Upper lobe of right lung (tissue), 1 donor: ENCODE measurements at regions not wholly inside any gene's neighbourhood (a gene's known extent, or its start where the extent isn't known, plus 50 kb on each side); places are given as distances from the start of the nearest gene placed in this dataset.

Experiments
- ATAC-seq: fragments of 200-7000 bp; cut with Tn5 transposase; one replicate; pipeline ENCODE4 v1.9.1; 2020; ENCODE audit warnings: mild to moderate bottlenecking, moderate library complexity
- DNase-seq: peaks from one replicate; pipeline ENCODE4 v3.0.0-alpha.2; 2020
- H3K27ac ChIP-seq: fragments of 200-600 bp; one replicate; pipeline ENCODE4 v1.8.0; 2022
- H3K27me3 ChIP-seq: fragments of 200-600 bp; one replicate; pipeline ENCODE4 v1.8.0; 2022; ENCODE audit warnings: mild to moderate bottlenecking
- H3K36me3 ChIP-seq: fragments of 200-600 bp; one replicate; pipeline ENCODE4 v1.8.0; 2022
- H3K4me1 ChIP-seq: fragments of 200-600 bp; one replicate; pipeline ENCODE4 v1.8.0; 2022
- H3K4me3 ChIP-seq: fragments of 200-600 bp; one replicate; pipeline ENCODE4 v1.8.0; 2022; ENCODE audit warnings: mild to moderate bottlenecking
- H3K9me3 ChIP-seq: fragments of 200-600 bp; one replicate; pipeline ENCODE4 v1.8.0; 2022
- intact Hi-C: fragments of 100-400 bp; cut with DNase I; formaldehyde crosslinking; loops from one replicate; pipeline ENCODE4 v1.11.0; 2022
- TF ChIP-seq, protein P1 (sequence below): fragments of 200-600 bp; IDR thresholded peaks from one replicate; pipeline ENCODE4 v1.8.0; 2022; ENCODE audit warnings: antibody characterized with exemption
- donor health status: DM: no; HTN: yes; CAD: no; lungs with severe emphysema.

DNA sequence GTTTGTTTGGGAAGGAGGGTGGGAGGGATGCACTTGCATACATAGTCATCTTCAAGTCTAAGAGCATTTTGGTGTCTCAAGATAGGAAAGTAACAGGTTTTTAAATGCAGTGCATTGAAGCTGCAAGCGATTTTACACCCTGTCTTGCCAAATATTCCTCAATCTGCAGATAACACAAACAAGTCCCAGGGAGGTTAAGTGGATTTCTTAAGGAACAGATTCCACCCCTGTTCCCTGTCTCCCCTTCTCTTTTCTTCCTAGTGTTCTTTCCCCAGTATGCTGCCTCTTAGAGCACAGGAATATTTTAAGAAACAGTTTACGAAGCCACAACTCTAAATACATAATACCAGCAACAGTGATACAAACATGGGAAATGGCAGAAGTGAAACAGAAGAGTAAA, 389.9 kb downstream of the PLPP3 start:
- Histone ChIP-seq H3K9me3 (no peaks in the 10 kb centered on the region), H3K36me3 (no peaks in the 10 kb centered on the region), H3K4me1 (peaks cover 7% of the 10 kb centered on the region), H3K4me3 (no peak overlapping the region), H3K27me3 (no peaks in the 10 kb centered on the region), H3K27ac (no peak overlapping the region)
- DNase-seq (no peak), ATAC-seq (no peak)
- intact Hi-C loops: no loop called here
- TF ChIP-seq, protein P1, sequence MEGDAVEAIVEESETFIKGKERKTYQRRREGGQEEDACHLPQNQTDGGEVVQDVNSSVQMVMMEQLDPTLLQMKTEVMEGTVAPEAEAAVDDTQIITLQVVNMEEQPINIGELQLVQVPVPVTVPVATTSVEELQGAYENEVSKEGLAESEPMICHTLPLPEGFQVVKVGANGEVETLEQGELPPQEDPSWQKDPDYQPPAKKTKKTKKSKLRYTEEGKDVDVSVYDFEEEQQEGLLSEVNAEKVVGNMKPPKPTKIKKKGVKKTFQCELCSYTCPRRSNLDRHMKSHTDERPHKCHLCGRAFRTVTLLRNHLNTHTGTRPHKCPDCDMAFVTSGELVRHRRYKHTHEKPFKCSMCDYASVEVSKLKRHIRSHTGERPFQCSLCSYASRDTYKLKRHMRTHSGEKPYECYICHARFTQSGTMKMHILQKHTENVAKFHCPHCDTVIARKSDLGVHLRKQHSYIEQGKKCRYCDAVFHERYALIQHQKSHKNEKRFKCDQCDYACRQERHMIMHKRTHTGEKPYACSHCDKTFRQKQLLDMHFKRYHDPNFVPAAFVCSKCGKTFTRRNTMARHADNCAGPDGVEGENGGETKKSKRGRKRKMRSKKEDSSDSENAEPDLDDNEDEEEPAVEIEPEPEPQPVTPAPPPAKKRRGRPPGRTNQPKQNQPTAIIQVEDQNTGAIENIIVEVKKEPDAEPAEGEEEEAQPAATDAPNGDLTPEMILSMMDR: no peak

DNA sequence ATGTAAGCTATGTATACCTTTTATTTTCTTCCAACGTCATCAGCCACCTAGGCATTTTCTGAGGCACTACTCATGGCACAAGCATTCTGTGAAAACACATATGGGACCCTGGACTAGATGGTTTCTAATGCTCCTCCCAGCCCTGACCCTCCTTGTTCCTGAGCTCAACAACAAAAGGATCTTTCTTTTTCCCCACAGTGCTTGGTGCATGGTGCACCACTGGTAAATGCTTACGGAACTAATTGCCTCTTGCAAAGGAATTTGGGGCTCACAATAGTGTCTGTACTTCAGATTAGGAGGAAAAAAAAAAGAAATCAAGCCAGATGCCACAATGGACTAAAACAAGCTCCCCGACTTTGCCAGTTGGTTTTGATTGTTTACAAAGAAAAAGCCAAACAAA, 390.5 kb downstream of the PLPP3 start:
- peaks cover 7% of the 10 kb centered on the region for H3K4me1 ChIP-seq
- TF ChIP-seq, protein P1: no peak
- no peaks in the 10 kb centered on the region for H3K9me3 ChIP-seq
- intact Hi-C loops: no loop called here
- H3K27me3 ChIP-seq: no peaks in the 10 kb centered on the region
- H3K27ac ChIP-seq: no peak overlapping the region
- ATAC-seq (no peak), DNase-seq (no peak)
- H3K36me3 ChIP-seq: no peaks in the 10 kb centered on the region
- H3K4me3 ChIP-seq: no peak overlapping the region

DNA sequence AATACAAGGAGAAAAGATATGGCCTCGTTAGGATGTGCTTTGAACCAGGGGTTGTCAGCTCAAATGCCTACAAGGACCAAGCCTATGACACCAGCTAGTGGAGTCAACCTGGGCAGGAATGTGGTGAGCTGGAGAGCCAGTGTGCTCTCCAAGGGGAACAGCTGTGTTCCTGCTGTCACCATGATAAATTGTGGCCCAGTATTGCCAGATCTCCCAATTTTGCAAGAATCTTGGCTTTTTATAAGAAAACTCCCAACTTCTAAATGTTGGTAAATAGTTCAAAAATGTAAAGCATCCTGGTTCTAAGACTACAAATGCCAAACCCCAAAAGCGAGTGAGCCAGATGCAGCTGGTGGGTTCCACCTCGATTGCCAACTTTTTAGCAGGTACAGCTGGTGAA, 391.1 kb downstream of the PLPP3 start:
- no peak overlapping the region for H3K4me3 ChIP-seq
- no peaks in the 10 kb centered on the region for H3K9me3 ChIP-seq
- intact Hi-C loops: no loop called here
- H3K27ac ChIP-seq: no peak overlapping the region
- peaks cover 7% of the 10 kb centered on the region for H3K4me1 ChIP-seq
- TF ChIP-seq, protein P1: no peak
- no peaks in the 10 kb centered on the region for H3K36me3 ChIP-seq
- no peaks in the 10 kb centered on the region for H3K27me3 ChIP-seq
- DNase-seq (no peak), ATAC-seq (no peak)

DNA sequence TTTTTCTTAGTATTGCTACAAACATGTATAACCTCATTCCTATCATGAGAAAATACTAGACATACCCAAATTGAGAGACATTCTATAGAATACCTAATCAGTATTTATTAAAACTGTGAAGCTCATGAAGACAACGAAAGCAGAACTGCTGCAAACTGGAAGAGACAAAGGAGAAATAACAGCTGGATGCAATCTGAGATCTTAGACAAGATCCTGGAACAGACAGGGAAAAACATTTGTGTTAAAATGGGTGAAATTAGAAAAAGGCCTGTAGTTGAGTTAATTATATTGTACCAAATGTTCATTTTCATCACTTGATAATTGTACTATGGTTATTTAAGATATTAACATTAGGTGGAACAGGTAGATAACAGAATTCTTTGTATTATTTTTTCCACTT, 392.0 kb downstream of the PLPP3 start:
- H3K9me3 ChIP-seq: no peaks in the 10 kb centered on the region
- intact Hi-C loops: no loop called here
- H3K4me3 ChIP-seq: no peak overlapping the region
- TF ChIP-seq, protein P1: no peak
- no peak for DNase-seq
- H3K27me3 ChIP-seq: no peaks in the 10 kb centered on the region
- H3K4me1 ChIP-seq: peaks cover 7% of the 10 kb centered on the region
- H3K27ac ChIP-seq: no peak overlapping the region
- ATAC-seq: no peak
- H3K36me3 ChIP-seq: no peaks in the 10 kb centered on the region

DNA sequence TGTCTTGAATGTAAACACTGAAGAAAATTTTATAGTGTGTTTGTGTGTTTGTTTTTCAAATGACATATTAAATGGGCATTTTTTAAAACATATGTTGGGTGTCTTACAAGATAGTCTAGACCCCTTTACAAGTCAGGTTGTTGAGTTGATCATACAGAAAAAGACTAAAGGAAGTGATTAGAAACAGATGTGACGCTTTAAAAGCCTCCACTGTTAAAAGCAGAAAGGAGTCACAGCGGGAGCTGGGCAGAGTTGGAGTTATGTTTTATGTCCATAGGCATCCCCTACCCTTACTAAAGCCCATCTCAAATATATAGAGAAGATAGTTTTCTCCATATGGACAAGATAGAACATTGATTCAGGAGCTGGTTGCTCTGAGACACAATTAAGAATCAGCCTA, 393.9 kb downstream of the PLPP3 start:
- intact Hi-C loops: no loop called here
- TF ChIP-seq, protein P1: no peak
- DNase-seq (no peak), ATAC-seq (no peak)
- H3K4me3 ChIP-seq: no peak overlapping the region
- H3K9me3 ChIP-seq: no peaks in the 10 kb centered on the region
- no peak overlapping the region for H3K27ac ChIP-seq
- H3K4me1 ChIP-seq: peaks cover 7% of the 10 kb centered on the region
- H3K36me3 ChIP-seq: no peaks in the 10 kb centered on the region
- H3K27me3 ChIP-seq: no peaks in the 10 kb centered on the region

DNA sequence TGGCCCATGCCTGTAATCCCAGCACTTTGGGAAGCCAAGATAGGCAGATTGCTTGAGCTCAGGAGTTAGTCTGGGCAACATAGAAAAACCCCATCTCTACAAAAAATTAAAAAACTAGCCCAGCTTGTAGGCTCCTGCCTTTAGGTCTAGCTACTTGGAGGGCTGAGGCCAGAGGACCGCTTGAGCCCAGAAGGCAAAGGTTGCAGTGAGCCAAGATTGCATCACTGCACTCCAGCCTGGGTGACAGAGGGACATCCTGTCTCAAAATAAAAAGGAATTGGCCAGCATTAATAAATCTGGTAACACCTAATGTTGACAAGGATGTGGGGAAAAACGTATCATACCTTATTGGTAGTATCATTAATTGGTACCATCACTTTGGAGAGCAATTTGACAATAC, 396.2 kb downstream of the PLPP3 start:
- H3K27me3 ChIP-seq: no peaks in the 10 kb centered on the region
- H3K36me3 ChIP-seq: no peaks in the 10 kb centered on the region
- ATAC-seq: no peak
- intact Hi-C loops: no loop called here
- no peaks in the 10 kb centered on the region for H3K9me3 ChIP-seq
- TF ChIP-seq, protein P1: no peak
- H3K27ac ChIP-seq: no peak overlapping the region
- no peaks in the 10 kb centered on the region for H3K4me1 ChIP-seq
- no peak for DNase-seq
- H3K4me3 ChIP-seq: no peak overlapping the region
